ENCODE measurements at regions not wholly inside any gene's neighbourhood (a gene's known extent, or its start where the extent isn't known, plus 50 kb on each side); places are given as distances from the start of the nearest gene placed in this dataset.

DNA sequence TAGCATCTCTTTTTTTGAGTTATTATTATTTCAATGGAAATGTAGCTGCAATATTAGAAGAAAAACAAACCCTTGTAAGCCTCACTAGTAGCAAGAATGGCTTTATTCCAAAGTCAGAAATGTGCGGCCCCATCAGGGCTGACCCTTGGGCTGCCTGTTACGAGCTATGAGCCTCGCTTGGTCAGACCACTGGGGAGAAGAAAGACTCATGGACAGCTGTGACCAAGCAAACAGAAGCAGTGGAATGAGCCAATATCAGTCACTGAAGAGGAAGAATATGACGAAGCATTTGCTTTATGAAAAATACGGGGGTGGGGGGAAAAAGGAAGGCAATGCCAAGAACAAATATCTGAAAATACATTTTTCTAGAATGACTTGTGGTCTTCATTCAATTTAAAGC, 504.5 kb downstream of the LMO4 start:
- no peak for DNase-seq

- DNase-seq: no peak
These were observed 505.5 kb downstream of the LMO4 start for GRCh38 chr1:87834151-87834550.

GRCh38 chr1:87834941-87835340, 506.3 kb downstream of the LMO4 start:
- no peak for DNase-seq

- no peak for DNase-seq
These were observed 512.1 kb downstream of the LMO4 start for GRCh38 chr1:87840767-87841166.

- no peak for DNase-seq
These were observed 512.7 kb downstream of the LMO4 start for GRCh38 chr1:87841332-87841731.

DNA sequence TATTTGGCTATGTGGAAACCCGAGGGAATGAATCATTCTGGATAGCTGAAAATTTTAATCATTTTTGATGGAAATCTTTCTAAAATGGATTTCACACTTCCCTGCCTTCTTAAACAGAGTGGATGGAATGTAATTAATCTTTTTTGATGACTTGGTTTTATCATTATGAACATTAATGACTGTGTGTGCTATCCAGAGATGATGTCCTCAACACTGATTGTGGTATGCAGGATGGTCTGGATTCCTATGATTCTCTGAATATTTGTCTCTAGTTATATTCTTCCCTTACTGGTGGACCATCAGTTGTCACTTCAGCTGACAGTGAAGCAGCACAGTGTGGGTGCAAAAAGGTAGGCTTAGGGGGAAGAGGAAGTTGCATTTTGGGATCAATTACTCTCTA, 513.5 kb downstream of the LMO4 start:
- no peak for DNase-seq

DNA sequence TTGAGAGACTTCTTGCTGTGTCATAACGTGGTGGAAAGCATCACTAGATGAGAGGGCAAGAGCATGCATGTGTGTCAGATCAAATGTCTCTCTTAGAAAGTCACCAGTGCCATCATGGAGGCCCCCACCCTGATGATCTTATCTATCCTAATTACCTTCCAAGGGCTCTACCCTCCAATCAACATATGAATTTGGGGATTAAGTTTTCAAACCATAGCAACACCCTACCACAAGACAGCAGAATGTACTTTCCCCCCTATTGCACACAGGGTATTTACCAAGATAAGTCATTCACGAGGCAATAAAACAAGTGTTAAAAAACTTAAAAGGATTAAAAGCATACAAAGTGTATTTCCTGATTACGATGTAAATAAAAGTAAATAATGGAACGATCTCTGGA, 515.6 kb downstream of the LMO4 start:
- DNase-seq: no peak

GRCh38 chr1:87851490-87851889, 522.8 kb downstream of the LMO4 start:
- no peak for DNase-seq

- DNase-seq: no peak
These were observed 523.9 kb downstream of the LMO4 start for GRCh38 chr1:87852410-87853161.

DNA sequence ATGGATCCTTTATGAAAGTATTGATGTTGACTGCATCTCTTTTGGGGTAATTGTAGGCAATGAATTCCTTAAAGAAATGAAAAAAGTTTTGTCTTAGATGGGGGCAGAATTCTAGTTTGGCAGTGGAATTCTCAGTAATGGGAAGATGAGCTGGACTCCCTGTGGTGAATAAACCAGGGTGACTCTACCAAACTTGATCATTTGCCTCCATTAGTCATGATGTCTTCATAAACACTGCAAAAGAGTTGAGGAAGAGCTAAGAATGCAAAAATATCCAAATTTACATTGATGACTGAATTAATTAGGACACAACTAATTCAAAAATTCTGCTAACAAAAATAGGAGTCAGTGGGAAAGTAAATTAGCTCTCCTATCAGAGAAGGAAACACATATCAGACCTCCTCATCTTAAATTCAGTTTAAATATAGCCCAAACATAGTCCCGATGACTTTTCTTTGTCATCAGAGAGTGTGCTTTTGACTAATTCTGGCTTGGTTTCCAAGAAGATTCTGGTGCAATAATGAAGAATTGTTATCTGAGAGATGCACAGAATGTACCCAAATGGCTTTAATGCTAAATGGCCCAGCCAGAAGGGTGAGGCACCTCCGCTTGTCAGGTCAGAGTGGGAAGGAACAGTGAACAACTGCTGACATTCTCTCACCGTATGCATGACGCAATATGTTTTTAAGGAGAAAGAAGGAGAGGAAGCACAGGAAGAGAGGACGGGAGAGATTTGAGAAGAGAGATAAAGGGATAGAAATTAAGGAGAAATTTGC, 525.1 kb downstream of the LMO4 start:
- DNase-seq: no peak

DNA sequence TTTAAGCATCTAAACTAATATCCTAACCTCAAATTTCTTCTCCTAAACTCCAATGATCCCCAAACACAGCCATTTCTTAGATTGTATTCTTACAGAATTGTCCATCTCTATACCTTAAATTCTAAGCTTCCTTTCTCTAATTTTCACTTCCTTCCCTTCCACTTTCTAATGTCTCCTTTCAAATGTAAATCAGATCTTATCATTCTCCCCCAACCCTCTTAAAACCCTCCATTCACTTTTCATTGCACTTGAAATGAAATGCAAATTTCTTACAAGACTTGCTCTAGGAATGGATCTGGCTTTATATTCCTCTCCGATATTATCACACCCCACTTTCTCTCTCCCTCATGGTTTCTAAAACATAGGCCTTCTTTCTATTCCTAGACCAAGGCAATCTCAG, 534.6 kb downstream of the LMO4 start:
- no peak for DNase-seq

DNA sequence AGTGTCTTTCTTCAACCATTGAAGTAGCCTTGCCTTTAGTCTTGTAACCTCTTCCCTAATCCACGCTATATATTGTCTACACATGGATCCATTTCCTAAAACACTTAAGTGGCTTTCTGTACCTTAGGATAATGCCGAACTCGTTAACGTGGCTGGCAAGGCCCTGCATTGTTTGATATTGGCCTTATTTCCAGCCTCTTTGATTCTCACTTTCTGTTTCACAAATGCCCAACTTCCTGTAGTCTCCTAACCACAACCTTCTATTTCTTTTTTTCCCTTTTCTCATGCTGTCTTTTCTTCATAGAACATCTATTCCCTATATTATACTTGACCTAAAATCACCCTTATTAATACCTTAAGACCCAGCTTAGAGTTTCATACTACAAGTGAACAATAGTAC, 536.0 kb downstream of the LMO4 start:
- DNase-seq: no peak

DNA sequence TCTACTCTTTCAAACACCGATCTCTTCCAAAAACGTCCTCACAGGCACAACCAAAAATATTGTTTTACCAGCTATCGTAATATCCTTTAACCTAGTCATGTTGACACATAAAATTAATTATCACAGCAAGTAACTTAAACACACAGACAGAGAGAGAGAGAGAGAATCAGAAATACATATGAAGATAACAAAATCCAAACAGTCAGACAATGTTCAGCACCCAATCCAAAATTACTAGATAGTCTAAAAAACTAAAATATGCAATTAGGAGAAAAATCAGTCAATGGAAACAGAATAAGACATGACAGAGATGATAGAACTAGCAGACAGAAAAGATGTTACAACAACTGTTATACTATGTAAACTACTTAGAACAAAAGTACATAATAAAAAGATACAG, 537.7 kb downstream of the LMO4 start:
- DNase-seq: no peak

- no peak for DNase-seq
These were observed 538.9 kb downstream of the LMO4 start for GRCh38 chr1:87867626-87868025.

DNA sequence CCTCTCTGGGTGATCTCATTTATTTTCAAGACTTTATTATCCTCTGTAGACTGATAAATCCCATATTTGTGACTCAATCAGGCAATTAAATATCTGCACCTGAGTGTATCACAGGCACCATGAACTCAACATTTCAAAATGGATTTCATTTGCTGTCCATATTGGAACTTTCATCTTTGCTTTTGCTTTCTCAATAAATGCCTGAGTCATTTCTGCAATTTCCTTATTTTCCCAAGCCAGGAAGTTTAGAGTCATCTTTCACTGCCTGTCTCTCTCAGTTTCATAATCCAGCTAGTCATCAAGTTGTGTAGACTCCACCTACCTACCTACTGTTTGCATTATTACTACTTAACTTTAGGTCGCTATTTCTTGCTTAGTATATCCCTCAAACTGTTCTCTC, 540.9 kb downstream of the LMO4 start:
- DNase-seq: no peak

DNA sequence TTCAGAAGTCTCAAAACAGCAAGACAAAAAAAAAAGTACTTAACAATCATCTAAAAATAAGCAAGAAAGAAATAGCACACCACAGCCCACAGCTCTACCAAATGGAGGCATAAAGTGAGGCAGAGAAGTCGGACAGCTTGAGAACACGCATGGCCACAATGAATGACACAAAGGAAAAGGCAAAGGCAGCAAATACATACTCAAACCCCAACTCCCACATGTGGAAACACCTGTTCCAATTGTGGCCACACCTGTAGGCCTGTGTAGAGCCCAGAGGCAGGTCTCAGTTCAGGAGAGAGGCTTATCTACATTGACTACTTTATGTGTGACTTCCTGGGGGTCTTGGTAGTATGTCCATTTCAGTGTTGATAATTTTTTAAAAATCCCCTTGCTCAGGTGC, 543.5 kb downstream of the LMO4 start:
- DNase-seq: no peak

- DNase-seq: no peak
These were observed 544.0 kb downstream of the LMO4 start for GRCh38 chr1:87872692-87873091.

DNA sequence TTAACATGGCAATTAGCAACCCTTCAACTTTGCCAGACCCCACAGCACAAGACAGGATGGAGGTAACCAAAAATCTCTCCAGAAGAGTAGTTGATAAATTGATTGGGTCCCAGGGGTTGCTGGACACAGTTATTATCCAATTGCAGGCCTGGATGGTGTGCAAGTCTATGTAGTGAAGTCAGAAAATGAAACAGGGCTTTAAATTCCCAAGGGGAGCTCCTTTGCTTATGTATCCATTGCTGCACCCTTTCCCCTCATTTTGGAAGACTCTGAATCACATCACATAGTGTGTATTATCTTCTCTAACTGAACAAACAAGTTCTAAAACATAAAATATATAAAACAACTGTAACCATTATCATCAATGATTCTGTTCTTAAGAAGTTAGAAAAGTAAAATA, 550.2 kb downstream of the LMO4 start:
- no peak for DNase-seq

GRCh38 chr1:87880098-87880760, 551.5 kb downstream of the LMO4 start:
- DNase-seq: no peak

DNA sequence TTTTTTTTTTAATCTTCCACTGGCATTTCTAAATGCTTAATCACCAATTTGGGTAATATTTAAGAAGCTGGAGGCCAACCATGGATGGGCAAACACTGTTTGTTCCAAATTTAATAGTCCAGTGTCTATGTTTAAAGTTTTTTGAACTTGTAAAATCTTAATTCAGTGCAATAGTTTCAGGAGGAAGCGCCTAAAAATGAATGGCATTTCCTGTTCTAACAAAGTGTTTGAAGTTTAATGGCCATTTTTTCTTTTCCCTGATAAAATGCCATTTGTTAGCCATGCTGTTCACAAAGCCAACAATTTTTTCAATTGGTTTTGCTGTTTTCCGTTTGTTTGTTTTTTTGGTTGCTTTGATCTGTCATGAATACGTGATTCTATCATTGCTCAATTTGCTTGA, 552.1 kb downstream of the LMO4 start:
- DNase-seq: no peak

DNA sequence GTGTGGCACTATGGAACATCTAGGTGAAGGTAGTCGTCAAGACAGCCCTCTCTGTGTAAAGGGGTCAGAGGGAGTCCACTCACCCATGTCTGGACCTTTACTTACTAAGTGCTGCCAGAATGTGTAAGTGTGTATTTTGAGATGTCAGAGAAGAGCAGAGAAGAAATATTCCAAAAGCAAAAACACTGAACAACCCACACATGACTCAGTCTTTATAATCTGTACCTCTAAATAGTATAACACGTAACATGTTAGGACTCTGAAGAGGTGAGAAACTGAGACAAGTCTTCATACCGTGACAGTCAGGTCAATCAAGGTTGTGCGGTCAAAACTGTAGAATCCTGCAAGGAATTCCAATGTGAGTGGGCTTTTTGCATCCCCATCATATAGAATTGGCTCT, 555.2 kb downstream of the LMO4 start:
- DNase-seq: no peak

- no peak for DNase-seq
These were observed 555.9 kb downstream of the LMO4 start for GRCh38 chr1:87884581-87884980.

DNA sequence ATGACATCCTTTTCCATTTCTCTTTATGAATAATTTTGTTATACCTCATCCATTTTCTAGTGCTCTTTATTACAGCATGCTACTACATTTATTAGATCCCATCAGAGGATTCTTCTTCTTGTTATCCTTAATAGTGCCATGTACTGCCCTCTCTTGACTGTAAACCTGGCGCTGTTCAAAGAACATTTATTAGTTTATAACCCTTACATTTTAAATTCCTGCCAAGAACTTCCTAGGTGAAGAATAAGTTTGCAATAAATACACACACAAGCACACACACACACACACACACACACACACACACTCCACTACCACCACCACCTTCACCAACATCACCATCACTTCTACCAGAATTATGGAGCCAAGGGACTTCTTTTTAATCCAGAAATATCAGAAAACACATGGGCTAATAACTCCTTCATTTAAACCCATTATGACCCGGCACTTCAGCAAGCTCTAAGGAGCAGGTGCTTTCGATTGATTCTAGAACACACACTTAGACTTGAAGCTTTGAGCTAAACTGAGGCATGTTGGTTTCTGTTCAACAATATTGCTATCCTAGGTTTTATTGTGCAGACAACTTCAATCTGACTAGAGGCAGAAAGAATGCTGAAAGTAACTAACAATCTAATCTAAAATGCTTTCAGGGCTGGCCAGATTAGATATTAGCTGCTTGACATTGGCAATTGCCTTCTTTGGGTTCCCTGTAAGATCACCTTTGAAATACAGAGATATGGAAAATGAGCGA, 556.8 kb downstream of the LMO4 start:
- DNase-seq: no peak

All from NCI-H446 (cell line).